HUES64 (cell line): ENCODE measurements at regions not wholly inside any gene's neighbourhood (a gene's known extent, or its start where the extent isn't known, plus 50 kb on each side); places are given as distances from the start of the nearest gene placed in this dataset.
"Not testable (repeated sequence)": the region's sequence is repeated elsewhere in the genome, so short reads cannot be mapped to it uniquely, and the experiment has no call there.

Experiments
- H3K27ac ChIP-seq: 2 replicates; pipeline ENCODE4 v1.7.0; 2013; ENCODE audit warnings: low read depth, low read length, inconsistent platforms
- H3K27me3 ChIP-seq: 2 replicates; pipeline ENCODE4 v1.6.1; 2013; ENCODE audit warnings: mild to moderate bottlenecking, low read length; ENCODE audit not compliant: insufficient read depth
- H3K36me3 ChIP-seq: 2 replicates; pipeline ENCODE4 v1.6.1; 2013; ENCODE audit warnings: mild to moderate bottlenecking, low read length; ENCODE audit not compliant: insufficient read depth
- H3K4me1 ChIP-seq: 2 replicates; pipeline ENCODE4 v1.6.1; 2013; ENCODE audit warnings: mild to moderate bottlenecking, low read length, moderate library complexity; ENCODE audit not compliant: insufficient read depth
- H3K4me3 ChIP-seq: 2 replicates; pipeline ENCODE4 v1.5.1; 2013; ENCODE audit warnings: mild to moderate bottlenecking, low read length, moderate library complexity
- H3K9ac ChIP-seq: 2 replicates; pipeline ENCODE4 v1.6.1; 2013; ENCODE audit warnings: mild to moderate bottlenecking, low read depth, low read length
- H3K9me3 ChIP-seq: 2 replicates; pipeline ENCODE4 v1.6.1; 2013; ENCODE audit warnings: low read depth, low read length; ENCODE audit not compliant: insufficient read depth
- WGBS: fragments of 150-250, 120-280 bp; methylation state at CpG from one replicate; pipeline ENCODE4 v1.1.7; 2013; ENCODE audit warnings: missing lambda C conversion rate; 5-methylcytosine and 5-hydroxymethylcytosine counted together

GRCh38 chr9:28524309-28524708 is 951.0 kb upstream of the C9orf72 start:
- H3K9me3 ChIP-seq, H3K27me3 ChIP-seq, H3K4me3 ChIP-seq, H3K36me3 ChIP-seq, H3K9ac ChIP-seq, H3K27ac ChIP-seq, H3K4me1 ChIP-seq: not testable (repeated sequence)
- 95% methylated on average over 6 of the region's 6 CpGs for WGBS

- H3K27ac ChIP-seq: no peak overlapping the region
- no peaks in the 10 kb centered on the region for H3K36me3 ChIP-seq
- H3K9ac ChIP-seq: no peak overlapping the region
- no peaks in the 10 kb centered on the region for H3K27me3 ChIP-seq
- WGBS: 96% methylated on average over 1 of the region's 1 CpG
- H3K9me3 ChIP-seq: no peaks in the 10 kb centered on the region
- no peaks in the 10 kb centered on the region for H3K4me1 ChIP-seq
- no peak overlapping the region for H3K4me3 ChIP-seq
Observed at GRCh38 chr9:28528049-28528448, 954.8 kb upstream of the C9orf72 start.

GRCh38 chr9:28538132-28538531 is 964.9 kb upstream of the C9orf72 start:
- no peak overlapping the region for H3K9ac ChIP-seq
- no peaks in the 10 kb centered on the region for H3K9me3 ChIP-seq
- 100% methylated on average over 1 of the region's 3 CpGs for WGBS
- no peaks in the 10 kb centered on the region for H3K27me3 ChIP-seq
- H3K4me1 ChIP-seq: no peaks in the 10 kb centered on the region
- H3K4me3 ChIP-seq: no peak overlapping the region
- no peaks in the 10 kb centered on the region for H3K36me3 ChIP-seq
- H3K27ac ChIP-seq: no peak overlapping the region

GRCh38 chr9:28539434-28540070 is 966.3 kb upstream of the C9orf72 start:
- no peaks in the 10 kb centered on the region for H3K9me3 ChIP-seq
- no peaks in the 10 kb centered on the region for H3K4me1 ChIP-seq
- 100% methylated on average over 1 of the region's 1 CpG for WGBS
- no peaks in the 10 kb centered on the region for H3K27me3 ChIP-seq
- no peak overlapping the region for H3K9ac ChIP-seq
- H3K36me3 ChIP-seq: no peaks in the 10 kb centered on the region
- H3K4me3 ChIP-seq: no peak overlapping the region
- no peak overlapping the region for H3K27ac ChIP-seq

GRCh38 chr9:28542928-28543327 is 969.6 kb upstream of the C9orf72 start:
- Histone ChIP-seq H3K9ac (no peak overlapping the region), H3K36me3 (no peaks in the 10 kb centered on the region), H3K27me3 (no peaks in the 10 kb centered on the region), H3K9me3 (no peaks in the 10 kb centered on the region), H3K4me1 (no peaks in the 10 kb centered on the region), H3K27ac (no peak overlapping the region), H3K4me3 (no peak overlapping the region)
- 93% methylated on average over 4 of the region's 4 CpGs for WGBS

- Histone ChIP-seq H3K9me3 (peaks cover 14% of the 10 kb centered on the region; the same call in 1 of the 2 replicates), H3K36me3 (no peaks in the 10 kb centered on the region), H3K4me3 (no peak overlapping the region), H3K27me3 (no peaks in the 10 kb centered on the region), H3K9ac (no peak overlapping the region), H3K4me1 (no peaks in the 10 kb centered on the region), H3K27ac (no peak overlapping the region)
- WGBS: 100% methylated on average over 2 of the region's 2 CpGs
Observed at GRCh38 chr9:28547527-28547926, 974.2 kb upstream of the C9orf72 start.

GRCh38 chr9:28563291-28563934 is 990.1 kb upstream of the C9orf72 start:
- Histone ChIP-seq H3K4me1 (no peaks in the 10 kb centered on the region), H3K4me3 (no peak overlapping the region), H3K9ac (no peak overlapping the region), H3K36me3 (no peaks in the 10 kb centered on the region), H3K27me3 (no peaks in the 10 kb centered on the region), H3K9me3 (no peaks in the 10 kb centered on the region), H3K27ac (no peak overlapping the region)
- 91% methylated on average over 7 of the region's 7 CpGs for WGBS

- Histone ChIP-seq H3K36me3 (no peaks in the 10 kb centered on the region), H3K4me3 (no peak overlapping the region), H3K9me3 (peaks cover 8% of the 10 kb centered on the region; the same call in 1 of the 2 replicates), H3K4me1 (no peaks in the 10 kb centered on the region), H3K27ac (no peak overlapping the region), H3K27me3 (no peaks in the 10 kb centered on the region), H3K9ac (no peak overlapping the region)
- WGBS: 100% methylated on average over 1 of the region's 1 CpG
Observed at GRCh38 chr9:28583832-28584231, 1010.6 kb upstream of the C9orf72 start.

GRCh38 chr9:28584542-28584941 is 1011.3 kb upstream of the C9orf72 start:
- H3K27ac ChIP-seq: no peak overlapping the region
- H3K9me3 ChIP-seq: peaks cover 8% of the 10 kb centered on the region; the same call in 1 of the 2 replicates
- H3K4me1 ChIP-seq: no peaks in the 10 kb centered on the region
- H3K36me3 ChIP-seq: no peaks in the 10 kb centered on the region
- no CpG with 5 or more reads among the region's 2 CpGs for WGBS
- no peak overlapping the region for H3K9ac ChIP-seq
- H3K27me3 ChIP-seq: no peaks in the 10 kb centered on the region
- no peak overlapping the region for H3K4me3 ChIP-seq

- Histone ChIP-seq H3K4me3 (no peak overlapping the region), H3K9ac (no peak overlapping the region), H3K27me3 (no peaks in the 10 kb centered on the region), H3K9me3 (peaks cover 8% of the 10 kb centered on the region; the same call in 1 of the 2 replicates), H3K4me1 (no peaks in the 10 kb centered on the region), H3K36me3 (no peaks in the 10 kb centered on the region), H3K27ac (no peak overlapping the region)
- 80% methylated on average over 1 of the region's 1 CpG for WGBS
Observed at GRCh38 chr9:28587052-28587451, 1013.8 kb upstream of the C9orf72 start.

- no peaks in the 10 kb centered on the region for H3K36me3 ChIP-seq
- H3K27me3 ChIP-seq: no peaks in the 10 kb centered on the region
- no peaks in the 10 kb centered on the region for H3K4me1 ChIP-seq
- no peak overlapping the region for H3K9ac ChIP-seq
- H3K9me3 ChIP-seq: no peaks in the 10 kb centered on the region
- H3K4me3 ChIP-seq: no peak overlapping the region
- 93% methylated on average over 3 of the region's 3 CpGs for WGBS
- H3K27ac ChIP-seq: no peak overlapping the region
Observed at GRCh38 chr9:28598408-28598807, 1025.1 kb upstream of the C9orf72 start.
